ENCODE measurements at regions not wholly inside any gene's neighbourhood (a gene's known extent, or its start where the extent isn't known, plus 50 kb on each side); places are given as distances from the start of the nearest gene placed in this dataset.

- WGBS (ENCODE audit: insufficient coverage, insufficient replicate concordance, low lambda C conversion rate, missing lambda C conversion rate), result 34% methylated on average over 6 of the region's 6 CpGs
Measured at GRCh38 chr10:120966657-120967045, 115.5 kb downstream of the WDR11 start.

More at GRCh38 chr10:120966657-120967045, 115.5 kb downstream of the WDR11 start:
- Histone ChIP-seq H3K27me3 (replicated peaks in 1 of 2; ENCODE audit: control insufficient read depth in 2 of 2, insufficient read depth in 2 of 2, low read length in 1 of 2) (peaks cover 2 to 6% of the 10 kb centered on the region in 2 experiments; a peak in 2 of 4 replicates), H3K4me1 (ENCODE audit: control insufficient read depth, insufficient read depth, low read length) (no peaks in the 10 kb centered on the region), H3K9me3 (replicated peaks; ENCODE audit: control insufficient read depth, insufficient read depth, low read length) (no peaks in the 10 kb centered on the region; the same call in 2 of the 3 replicates), H2AFZ (ENCODE audit: control insufficient read depth, low read depth, low read length) (no peak overlapping the region), H4K20me1 (ENCODE audit: control insufficient read depth, insufficient read depth) (no peaks in the 10 kb centered on the region), H3K36me3 (ENCODE audit: control insufficient read depth in 2 of 2, insufficient read depth in 2 of 2, low read length in 1 of 2) (no peaks in the 10 kb centered on the region), H3K27ac (ENCODE audit: control insufficient read depth, insufficient read depth) (no peak overlapping the region), H3K79me2 (ENCODE audit: control insufficient read depth, insufficient read depth, low read length) (no peaks in the 10 kb centered on the region), H3K4me2 (ENCODE audit: control insufficient read depth, insufficient read depth) (no peak overlapping the region), H3K9ac (ENCODE audit: control insufficient read depth, insufficient read depth, low read length) (no peak overlapping the region), H3K4me3 (no peak overlapping the region)
- ChIA-PET CTCF (no interaction called here), RAD21 (ENCODE audit: unreplicated experiment) (no interaction called here), POLR2A (no interaction called here), SMC1A (ENCODE audit: uncharacterized antibody, unreplicated experiment) (no interaction called here)
- BruUV-seq (replicated peaks), result no TSS peak
- FAIRE-seq (no peak), DNase-seq (ENCODE audit: low read depth, low spot score) (no peak), ATAC-seq (no peak)
- in situ Hi-C loops (cut with MboI), result no loop called here
- TF ChIP-seq LARP7 (IDR thresholded peaks at IDR 0.05), result no peak
- no peak for TF ChIP-seq ATF7 (IDR thresholded peaks at IDR 0.05; ENCODE audit: low read depth)
- no peak for TF ChIP-seq MAX (IDR thresholded peaks at IDR 0.05; ENCODE audit: low read depth, low read length)
- TF ChIP-seq RCOR1 (conservative IDR thresholded peaks at IDR 0.05; ENCODE audit: low read depth, low read length), result no peak
- no peak for TF ChIP-seq EP300 (IDR thresholded peaks at IDR 0.05; ENCODE audit: borderline replicate concordance in 1 of 2, control insufficient read depth in 1 of 2, low read depth in 2 of 2, low read length in 2 of 2)
- no peak for TF ChIP-seq JUND (IDR thresholded peaks at IDR 0.05; ENCODE audit: low read depth, low read length)
- no peak for TF ChIP-seq SKIL (IDR thresholded peaks at IDR 0.05; ENCODE audit: low read depth, poor library complexity, severe bottlenecking)
- TF ChIP-seq ELK1 (IDR thresholded peaks at IDR 0.05; ENCODE audit: low read depth, low read length), result no peak
- no peak for TF ChIP-seq CBFB (IDR thresholded peaks at IDR 0.05; ENCODE audit: low read depth)
- TF ChIP-seq SREBF2 (IDR thresholded peaks at IDR 0.05; ENCODE audit: low read length), result no peak
- TF ChIP-seq ZNF24 (IDR thresholded peaks at IDR 0.05), result no peak
- TF ChIP-seq NFXL1 (IDR thresholded peaks at IDR 0.05; ENCODE audit: borderline replicate concordance), result no peak
- intact Hi-C loops (cut with micrococcal nuclease; ENCODE audit: unreplicated experiment), result no loop called here

Measured in GM12878 (cell line).